ENCODE measurements at regions not wholly inside any gene's neighbourhood (a gene's known extent, or its start where the extent isn't known, plus 50 kb on each side); places are given as distances from the start of the nearest gene placed in this dataset.

DNA sequence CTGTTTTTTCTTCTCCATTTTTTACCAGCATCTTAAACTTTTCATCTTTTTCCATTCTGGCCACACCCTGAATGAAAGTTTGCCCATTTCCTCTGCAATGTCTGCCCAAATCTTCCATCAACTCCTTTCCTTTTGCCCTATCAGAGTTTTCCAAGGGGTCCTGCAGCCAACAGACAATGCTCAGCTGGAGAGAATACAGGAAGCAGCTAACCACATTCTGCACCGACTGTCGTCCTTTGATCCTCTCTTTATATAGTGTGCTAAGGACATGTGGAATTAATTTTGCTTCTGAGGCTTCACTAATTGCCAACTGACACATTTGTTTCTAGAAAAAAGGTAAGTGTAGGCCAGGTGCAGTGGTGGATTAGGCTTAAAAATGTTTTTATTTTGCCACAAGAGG lies 50.5 kb upstream of the DLX2 start:
- DNase-seq, result no peak

DNA sequence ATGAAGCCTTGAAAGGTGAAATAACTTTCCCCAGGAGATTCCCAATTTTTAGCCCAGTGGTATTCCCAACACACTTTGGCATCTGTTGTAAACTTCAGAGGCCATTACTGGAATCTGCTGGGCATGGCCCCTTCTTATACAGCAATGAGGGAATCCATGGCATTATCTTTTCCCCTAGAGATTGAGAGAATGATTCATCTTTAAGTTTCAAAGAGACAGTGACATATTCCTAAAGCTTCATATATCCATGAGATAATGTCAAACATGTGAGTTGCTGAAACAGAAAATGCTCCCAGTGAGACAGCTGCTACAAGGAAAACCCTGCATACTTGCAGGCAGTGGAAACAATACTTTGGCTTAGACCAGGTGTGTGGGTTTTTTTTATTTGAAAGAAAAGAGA lies 51.1 kb upstream of the DLX2 start:
- no peak for DNase-seq

DNA sequence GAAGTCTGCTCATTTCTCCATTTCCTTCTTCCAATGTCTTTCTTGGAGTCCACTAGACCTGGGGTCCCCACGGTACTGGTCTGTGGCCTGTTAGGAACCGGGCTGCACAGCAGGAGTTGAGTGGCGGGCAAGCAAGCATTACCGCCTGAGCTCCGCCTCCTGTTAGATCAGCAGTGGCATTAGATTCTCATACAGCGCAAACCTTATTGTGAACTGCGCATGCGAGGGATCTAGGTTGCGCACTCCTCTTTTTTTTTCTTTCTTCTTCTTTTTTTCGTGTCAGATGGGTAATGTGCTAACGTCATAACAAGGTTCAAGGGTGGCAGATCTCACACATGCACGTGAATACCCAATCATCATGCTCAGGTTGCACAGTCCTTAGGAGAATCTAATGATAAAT lies 53.1 kb upstream of the DLX2 start:
- DNase-seq, result no peak

DNA sequence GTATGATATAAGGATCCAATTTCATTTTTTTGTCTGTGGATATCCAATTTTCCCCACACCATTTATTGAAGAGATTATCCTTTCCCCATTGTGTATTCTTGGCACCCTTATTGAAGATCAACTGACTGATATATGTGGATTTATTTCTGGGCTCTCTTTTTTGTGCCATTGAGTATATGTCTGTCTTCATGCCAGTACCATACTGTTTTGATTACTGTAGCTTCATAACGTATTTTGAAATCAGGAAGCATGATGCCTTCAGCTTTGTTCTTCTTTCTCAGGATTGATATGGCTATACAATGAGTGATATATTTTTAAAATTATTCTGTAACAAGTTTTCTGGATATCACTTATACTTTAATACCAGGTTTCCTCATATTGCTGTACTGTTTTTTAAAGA lies 58.1 kb upstream of the DLX2 start:
- DNase-seq, result no peak

DNA sequence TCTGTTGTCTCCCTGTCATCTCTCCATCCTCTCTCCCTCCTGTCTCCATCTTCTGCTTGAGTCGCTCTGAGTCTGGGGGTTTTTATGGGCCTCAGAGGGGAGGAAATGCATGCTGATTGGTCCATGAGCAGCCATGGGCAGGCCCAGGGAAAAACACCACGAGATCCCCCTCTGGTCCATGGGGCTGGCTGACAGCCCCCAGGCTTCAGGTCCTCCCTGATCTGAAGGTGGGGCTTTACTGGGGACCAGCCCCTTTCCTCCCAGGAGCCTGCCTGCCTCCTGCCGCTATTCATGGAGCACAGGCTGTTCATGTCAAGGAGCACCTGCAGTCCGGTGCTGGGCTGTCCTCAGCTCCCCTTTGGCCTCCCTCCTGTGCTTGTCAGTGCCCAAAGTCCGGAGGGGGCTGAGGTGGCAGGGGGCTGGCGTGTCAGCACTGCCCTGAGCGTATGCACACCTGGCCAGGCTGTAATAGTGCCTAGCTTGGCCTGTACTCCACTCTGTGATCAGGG lies 59.6 kb upstream of the DLX2 start:
- DNase-seq, result no peak

DNA sequence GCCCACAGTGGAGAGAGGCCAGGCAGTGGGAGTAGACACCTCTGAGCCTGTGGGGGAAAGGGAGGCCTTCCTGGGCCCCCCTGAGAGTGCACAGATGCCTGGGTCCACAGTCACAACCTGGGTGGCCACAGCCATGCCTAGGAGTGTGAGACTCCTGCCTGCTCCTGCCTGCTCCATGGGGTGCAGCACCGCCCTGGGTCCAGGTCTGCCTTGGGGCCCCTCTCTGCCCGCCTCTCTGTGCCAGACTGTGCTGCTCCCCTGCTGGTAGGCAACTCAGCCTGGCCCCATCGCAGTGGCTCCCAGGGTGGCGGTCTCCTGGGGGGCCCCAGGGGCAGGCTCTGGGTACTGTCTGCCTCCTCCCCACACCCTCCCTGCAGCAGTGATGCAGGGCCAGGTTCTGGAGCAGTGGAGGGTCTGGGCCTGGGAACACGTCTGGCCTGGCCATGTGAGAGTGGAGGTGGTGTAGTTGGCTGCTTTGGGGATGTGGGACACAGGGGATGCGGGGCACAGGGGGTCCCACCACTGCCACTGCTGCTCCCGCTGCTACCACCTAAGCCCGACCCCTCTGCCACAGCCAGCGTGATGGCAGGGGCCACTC lies 60.1 kb upstream of the DLX2 start:
- DNase-seq, result no peak

DNA sequence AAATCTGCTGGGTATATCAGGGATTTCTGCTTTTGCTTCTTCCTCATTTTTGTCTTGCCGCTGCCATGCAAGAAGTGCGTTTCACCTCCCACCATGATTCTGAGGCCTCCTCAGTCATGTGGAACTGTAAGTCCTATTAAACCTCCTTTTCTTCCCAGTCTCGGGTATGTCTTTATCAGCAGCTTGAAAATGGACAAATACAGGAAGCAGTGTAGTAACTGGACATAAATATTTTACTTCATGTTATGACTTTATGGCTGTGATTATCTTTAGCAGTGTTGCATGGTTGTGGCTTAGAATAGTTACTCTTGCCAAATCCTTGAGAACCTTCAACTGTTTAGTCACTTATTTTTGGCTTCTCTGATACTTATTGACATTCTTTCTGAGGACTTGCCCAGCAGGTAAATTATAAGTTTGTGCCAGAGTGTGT lies 66.2 kb upstream of the DLX2 start:
- DNase-seq, result no peak

DNA sequence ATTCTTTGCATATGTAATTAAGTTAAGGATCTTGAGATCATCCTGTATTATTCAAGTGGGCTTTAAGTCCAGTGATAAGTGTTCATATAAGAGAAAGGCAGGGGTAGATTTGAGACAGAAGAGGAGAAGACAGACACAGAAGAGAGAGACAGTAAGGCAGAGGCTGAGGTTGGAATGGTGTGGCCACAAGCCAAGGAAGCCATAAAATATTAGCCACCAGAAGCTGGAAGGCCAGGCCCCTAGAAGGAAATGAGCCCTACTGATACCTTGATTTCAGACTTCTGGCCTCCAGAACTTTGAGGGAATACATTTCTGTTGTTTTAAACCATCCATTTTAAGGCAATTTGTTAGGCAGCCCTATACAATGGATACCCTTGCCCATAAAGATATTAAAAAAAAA lies 66.9 kb upstream of the DLX2 start:
- DNase-seq, result no peak

DNA sequence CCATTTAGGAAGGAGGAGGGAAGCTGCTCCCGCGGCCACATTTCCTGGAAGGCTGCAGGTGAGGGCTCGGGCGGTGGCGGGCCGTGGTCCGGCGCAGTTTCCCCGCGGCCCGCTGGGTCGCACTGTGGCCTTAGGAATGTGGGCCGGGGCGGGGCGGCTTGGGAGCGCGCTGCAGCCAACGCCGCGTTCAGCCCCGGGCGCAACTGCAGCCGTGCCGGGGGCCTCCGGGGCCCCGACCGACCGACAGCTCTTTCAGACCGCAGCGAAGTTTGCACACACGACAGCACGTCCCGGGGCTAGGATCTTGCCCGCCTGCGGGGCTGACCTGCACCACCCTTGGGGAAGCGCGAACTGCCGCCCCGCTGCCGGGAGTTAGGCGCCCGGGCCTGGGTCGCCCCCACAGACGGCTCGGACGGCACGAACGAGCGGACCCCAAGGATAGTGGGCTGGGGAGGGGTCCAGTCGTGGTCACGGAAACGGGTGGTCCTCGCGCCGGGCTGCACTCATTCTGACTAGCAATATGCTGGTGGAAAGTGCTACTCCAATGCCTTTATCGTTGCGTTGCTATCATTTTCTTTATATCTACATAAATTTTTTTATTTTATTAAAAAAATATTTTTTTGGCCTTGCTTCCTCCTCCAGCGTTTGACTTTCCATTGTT lies 69.9 kb upstream of the DLX2 start:
- peak; percentile 53 for DNase-seq

DNA sequence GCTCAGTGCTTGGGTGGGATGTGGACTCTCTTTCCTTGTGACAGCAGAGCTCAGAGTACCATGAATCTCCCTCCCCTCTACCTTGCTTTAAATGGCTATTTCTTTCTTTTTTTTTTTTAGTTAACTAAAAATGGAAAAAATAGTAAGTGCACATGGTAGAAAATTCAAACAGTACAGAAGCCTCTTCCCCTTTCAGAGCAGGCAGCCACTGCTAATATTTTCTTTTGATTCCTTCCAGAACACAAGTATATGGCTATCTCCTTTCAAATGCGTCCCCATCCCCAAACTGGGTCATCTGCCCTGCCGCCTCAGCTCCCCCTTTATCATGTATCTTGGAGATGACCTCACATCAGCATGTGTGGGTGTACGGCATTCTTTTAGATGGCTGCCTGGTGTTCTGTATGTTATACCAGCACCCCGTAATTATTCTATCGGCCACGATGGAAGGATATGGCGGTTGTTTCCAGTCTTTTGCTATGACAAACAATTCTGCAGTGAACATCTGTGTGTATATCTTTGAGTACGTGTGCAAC lies 70.5 kb upstream of the DLX2 start:
- no peak for DNase-seq

DNA sequence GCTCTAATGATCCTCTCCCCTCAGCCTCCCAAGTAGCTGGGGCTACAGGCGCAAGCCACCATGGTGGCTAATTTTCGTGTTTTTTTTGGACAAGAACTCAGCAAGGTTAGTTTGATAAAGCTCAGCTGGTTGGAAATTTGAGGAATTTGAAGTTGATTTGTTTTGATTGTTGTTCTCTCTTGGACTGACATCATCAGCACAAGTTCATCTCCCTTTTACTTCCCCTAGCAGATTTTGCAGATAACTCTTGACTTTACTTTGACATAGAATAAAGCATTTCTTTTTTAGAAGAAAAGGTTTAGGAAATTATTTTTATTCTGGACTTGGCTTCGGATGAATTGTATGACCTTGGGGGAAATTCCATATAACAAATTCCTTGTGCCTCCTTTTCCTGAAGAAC lies 74.9 kb upstream of the DLX2 start:
- no peak for DNase-seq

DNA sequence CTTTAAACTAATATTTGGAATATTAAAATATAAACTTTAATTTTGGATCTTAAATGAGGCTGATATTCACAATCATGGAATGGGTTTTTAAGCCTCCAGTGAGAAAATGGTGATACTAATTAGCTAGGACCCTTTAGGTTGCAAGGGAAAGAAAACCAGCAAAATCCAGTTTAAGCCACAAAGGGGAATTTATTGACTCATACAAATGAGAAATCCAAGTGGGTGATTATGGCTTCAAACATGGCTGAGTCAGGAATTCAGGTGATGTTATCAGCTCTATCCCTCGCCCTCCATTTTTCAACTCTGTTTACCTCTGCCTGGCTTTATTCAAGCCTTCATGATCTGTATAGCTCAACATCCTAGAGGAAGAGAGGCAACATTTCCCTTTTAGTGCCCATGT lies 75.3 kb upstream of the DLX2 start:
- no peak for DNase-seq

DNA sequence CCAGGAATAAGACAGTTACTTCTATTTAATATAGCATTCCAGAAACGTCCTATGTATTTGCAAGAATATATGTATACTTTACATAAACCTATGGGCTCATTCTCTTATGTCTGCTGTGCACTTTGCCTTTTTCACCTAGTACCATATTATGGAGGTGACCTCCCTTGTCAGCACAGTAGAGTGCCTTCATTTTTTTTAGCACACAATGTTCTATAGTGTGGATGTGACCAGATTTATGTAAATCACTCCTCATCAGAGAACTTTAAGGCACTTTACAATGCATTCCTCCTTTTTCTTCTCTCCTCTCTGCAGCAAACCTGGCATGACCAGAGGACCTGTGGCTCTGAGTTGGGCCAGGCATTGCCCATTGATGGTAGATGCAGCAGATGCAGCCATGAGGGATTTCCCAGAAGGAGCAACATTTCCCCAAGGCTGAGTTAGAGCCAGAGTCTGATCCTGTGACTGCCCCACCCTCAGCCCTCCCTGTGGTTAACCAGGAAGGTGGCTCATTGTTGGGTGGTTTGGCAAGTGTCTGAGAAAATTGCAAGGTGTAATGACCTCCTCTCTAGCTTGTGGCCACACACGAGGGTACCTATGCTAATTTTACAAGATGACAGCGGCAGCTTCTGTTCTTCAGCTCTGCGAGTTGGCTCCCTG lies 76.5 kb upstream of the DLX2 start:
- DNase-seq, result no peak

DNA sequence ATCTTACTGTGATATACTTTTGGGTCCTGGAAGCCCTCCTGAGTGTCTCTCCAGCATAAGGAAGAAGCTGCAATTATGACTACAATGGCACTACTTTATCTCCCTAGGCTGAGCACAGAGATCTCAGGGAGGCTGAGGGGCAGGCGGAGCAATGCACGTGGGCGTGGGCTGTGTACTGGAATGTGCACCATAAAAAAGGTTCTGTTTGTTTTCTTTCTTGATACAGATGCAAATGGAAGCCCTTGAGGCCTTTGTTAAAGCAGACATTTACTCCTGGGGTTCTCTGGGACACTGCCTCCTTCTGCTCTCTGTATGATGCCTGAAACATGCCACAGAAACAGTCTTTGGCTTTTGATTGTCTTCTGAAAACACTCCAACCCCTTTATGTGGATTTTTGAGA lies 79.1 kb upstream of the DLX2 start:
- DNase-seq, result no peak

DNA sequence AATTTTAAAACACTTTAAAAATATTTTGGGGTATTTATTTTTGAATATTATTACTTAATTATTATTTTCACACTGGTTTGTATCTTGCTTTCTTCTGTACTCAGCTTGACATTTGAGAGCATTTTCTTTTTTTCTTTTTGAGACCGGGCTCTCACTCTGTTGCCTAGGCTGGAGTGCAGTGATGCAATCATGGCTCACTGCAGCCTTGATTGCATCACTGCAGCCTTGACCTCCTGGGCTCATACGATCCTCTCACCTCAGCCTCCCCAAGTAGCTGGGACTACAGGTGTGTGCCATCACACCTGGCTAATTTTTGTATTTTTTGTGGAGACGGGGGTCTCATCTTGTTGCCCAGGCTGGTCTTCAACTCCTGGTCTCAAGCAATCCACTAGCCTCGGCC lies 79.9 kb upstream of the DLX2 start:
- DNase-seq, result no peak

DNA sequence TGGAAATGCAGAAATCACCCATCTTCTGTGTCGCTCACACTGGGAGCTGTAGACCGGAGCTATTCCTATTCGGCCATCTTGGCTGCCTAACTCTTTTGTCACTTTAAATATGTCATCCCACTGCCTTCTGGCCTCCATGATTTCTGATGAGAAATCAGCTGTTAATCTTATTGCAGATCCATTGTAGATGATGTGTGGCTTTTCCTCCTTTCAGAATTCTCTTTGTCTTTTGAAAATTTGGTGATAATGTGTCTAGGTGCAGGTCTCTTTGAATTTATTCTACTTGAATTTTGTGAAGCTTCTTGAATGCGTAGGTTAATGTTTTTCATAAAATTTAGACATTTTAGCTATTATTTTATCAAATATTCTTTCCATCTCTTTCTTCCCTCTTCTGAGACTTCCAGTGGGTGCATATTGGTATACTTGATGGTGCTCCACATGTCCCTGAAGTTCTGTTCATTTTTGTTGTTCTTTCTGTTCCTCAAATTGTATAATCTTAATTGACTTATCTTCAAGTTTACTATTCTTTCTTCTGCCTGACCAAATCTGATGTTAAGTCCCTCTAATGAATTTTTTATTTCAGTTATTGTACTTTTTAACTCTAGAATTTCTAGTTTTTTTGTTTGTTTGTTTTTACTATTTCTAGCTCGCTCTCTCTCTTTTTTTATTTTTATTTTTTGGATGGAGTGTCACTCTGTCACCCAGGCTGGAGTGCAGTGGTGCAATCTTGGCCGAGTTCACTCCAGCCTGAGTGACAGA lies 90.8 kb upstream of the DLX2 start:
- no peak for DNase-seq

DNA sequence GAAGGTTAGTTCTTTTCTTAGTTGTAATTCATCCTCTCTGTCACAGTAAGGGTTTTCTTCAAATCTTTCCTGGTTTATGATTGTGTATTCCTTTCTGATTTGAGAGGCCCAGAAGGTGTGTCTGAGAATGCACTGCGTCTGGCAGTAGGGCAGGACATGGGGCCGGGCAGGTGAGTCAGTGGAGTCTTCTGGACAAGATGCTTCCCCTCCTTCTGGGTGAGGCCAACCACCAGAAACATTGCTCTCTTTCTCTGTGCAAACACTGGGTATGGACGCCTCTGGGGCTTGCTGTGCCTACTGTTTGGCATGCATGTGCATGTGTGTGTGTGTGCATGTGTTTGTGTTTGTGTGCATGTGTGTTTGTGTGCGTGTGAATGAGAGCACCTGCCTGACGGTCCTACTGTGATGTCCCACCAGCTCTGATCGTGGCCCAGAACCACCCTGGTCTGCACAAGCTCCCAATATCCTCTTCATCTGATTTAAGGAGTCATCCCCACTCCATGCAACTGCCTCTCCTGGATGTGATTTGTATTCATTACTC lies 93.2 kb upstream of the DLX2 start:
- DNase-seq, result no peak

DNA sequence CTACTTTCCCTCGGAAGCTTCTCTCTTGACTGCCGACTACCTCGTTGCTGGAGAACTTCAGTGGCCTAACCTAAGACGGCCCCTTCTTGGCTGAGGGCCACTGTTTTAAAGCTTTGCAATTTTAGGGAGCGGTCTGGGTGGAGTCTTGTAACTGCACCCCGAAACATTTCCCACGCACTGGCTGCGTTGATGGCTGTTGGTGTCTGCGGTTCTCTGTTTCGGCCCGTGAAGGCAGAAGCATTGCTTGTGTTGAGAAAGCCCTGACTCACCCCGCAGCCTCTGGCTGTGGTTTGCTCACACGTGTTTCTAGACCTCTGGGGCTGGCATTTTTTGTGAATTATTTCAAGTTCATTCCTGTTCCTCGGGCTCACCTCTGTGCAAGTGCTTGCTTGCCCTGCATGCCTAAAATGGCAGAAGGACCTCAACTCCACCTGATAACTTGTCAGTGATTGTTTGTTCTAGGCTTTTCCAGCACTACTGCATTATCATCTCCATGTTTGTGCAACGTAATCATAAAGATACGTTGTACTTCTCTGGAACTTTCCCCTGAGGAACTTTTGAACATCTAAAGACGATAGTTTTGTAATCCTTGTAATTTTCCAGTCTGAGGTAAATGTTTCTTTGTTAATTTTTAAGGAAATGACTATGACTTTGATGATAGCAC lies 94.2 kb upstream of the DLX2 start:
- no peak for DNase-seq

DNA sequence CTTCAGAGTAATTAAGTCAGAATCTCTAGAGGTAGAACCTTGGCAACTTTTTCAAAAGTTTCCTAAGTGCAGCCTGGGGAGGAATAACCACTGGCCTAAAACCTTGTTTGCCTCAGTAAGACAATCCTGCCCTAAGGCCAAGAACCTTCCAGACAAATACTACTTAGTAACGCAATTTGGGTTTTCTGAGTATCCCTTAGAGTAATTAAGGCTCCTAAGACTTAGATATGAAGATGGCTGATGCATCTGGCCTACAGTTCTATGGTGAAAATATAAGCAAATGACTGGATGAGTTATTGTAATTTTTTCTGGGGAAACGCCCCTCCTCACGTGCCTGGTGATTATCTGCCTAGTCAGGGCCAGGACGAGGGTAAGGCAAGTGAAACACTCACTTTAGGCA lies 95.7 kb upstream of the DLX2 start:
- DNase-seq, result no peak

DNA sequence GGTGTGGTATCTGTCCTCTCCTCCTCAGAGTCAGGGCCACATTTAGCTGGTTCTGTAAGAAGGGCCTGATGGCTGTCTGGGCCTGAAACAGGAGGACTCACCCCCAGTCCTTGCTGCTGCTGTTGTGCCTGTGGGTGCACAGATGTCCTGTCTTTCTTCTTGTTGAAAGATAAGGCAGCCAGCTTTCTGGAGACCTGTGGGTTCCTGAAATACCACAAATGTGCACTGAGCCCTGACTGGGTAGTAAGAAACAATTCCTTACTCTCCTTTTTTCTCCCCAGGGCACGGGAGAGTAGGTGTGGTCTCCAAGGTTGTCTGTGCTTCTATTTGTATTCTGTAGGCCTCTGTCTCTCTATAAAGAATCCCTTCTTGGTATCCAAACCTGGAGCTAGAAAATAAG lies 96.2 kb upstream of the DLX2 start:
- DNase-seq, result no peak

DNA sequence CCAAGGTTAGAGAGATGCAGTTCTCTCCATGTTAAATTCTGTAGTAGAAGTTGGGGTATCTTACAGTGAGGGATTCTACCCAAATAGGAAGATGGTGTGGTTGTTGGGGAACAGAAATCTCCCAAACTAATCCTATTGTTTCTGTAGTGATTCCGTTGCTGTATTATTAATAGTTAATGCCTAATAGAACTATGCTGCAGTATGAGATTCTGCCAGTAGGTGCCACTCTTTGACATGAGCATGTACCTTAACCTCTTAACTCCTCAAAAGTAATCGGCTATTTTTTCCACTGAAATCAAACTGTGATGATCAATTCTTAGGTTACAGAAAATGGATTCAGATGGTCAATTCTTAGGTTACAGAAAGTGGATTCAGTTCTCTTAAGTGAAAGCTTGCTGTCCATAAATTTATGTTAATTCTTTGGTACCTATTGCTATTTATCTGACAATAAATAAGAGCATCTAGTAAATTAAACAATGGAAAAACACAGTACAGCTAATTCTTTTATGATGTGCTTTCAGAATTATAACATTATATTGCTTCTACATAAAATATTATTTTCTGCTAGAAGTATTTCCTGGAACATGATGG lies 97.9 kb upstream of the DLX2 start:
- DNase-seq, result no peak

DNA sequence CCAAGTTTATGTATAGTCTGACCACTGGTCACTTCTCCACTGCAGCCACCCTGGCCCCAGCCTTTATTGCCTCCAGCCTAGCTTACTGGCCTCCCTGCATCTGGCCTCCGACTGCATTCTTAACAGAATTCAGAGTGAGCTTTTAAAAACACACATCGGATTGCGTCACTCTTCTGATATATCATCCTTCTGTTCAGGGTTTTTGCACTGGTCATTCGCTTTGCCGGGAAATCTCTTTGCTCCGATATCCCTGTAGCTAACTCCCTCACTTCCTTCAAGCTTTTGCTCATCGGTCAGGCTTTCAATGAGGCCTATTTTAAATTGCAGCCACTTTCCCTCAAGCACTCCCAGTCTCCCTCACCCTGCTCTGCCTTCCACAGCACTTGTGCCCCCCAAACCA lies 101.6 kb upstream of the DLX2 start:
- DNase-seq, result no peak

Data from NCI-H2107 (cell line).